Forelimb muscle (tissue), 1 donor: ENCODE measurements at regions not wholly inside any gene's neighbourhood (a gene's known extent, or its start where the extent isn't known, plus 50 kb on each side); places are given as distances from the start of the nearest gene placed in this dataset.
"Not testable (repeated sequence)": the region's sequence is repeated elsewhere in the genome, so short reads cannot be mapped to it uniquely, and the experiment has no call there.

Experiments used
- DNase-seq: peaks from one replicate; pipeline ENCODE4 v3.0.0-alpha.2; 2013; ENCODE audit warnings: low read depth

DNA sequence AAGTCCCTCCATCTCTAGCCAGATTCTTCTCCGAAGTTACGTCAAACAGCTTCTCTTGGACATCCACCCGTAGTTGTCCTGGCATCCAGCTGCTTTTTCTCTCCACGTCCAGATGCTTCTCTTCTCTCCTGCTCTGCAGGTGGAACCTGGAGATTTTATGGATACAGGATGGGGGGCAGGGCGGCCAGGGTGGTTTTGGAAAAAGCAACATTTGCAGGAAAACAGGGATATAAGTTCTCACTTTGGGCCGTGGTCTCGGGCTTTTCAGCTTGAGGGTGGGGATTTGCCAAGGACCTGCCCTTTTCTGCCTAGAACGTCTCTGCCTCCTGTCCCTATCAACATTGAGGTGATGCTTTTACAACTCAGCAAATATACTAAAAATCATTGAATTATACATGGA, 1941.6 kb upstream of the C9orf72 start:
- DNase-seq, result no peak

DNA sequence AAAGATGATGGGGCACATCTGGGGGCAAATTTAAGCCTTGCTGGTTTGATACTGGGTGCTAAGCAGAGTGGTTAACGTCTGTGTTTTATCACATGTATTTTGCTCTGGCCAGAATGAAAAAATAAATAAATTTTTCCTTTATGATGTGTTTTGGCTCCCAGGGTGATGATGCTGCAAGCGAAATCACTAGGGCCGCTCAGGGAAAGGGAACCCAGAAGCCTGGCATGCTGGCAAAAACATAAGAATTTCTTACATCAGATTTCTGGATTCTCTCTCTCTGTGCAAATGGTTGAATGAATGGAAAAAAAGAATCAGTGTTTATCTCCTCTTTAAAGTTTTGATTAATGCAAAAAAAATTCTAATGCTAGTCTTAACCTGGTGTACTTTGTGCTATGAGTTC, 1975.2 kb upstream of the C9orf72 start:
- no peak for DNase-seq

DNA sequence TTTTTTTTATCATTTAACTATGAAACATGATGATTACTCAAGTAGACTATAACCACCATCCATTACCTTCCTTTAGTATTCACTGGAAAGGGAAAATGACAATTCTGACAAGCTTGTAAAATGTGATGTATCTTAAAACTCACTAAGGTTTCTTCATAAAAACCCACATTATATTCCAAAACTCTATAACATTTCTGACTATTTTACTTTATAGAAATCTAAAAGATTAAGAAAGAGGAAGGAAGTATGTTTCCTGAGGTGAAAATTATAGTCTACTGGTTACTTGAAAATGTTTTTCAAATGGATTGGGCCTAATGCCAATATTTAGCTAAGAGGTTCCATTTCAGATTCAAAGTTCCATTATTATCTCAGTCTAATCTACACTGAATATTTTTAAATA, 1982.2 kb upstream of the C9orf72 start:
- no peak for DNase-seq

DNA sequence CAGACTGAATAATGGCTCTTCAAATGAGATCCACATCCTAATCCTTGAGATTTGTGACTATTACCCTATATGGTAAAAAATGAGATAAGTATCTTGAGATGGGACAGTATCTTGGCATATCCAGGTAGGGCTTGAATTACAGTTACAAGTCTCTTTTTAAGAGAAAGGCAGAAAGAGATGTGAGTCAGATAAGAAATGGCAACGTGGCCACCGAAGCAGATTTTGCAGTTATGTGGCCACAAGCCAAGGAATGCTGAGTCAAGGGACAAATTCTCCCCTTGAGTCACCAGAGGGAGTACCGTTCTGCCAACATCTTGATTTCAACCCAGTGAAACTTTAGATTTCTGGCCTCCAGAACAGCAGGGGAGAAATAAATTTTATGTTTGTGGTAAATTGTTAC, 1983.0 kb upstream of the C9orf72 start:
- no peak for DNase-seq

DNA sequence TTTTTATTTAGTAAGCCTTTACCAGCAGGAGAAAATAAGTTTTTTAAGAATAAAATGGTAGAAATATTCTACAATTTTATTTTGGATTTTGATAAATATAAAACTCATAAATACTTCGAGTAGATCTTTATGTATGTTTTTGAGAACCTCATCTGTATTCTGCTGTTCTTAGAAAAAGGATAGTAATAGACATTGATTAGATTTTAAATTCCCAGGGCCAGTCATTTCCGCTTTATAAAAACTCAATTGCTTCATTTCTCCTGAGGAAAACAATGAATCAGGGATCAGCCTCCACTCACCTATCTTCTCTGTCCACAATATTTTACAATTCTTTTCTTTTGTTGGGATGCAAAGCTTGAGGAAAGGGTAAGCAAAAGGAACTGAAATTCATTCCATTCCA, 1983.5 kb upstream of the C9orf72 start:
- no peak for DNase-seq

DNA sequence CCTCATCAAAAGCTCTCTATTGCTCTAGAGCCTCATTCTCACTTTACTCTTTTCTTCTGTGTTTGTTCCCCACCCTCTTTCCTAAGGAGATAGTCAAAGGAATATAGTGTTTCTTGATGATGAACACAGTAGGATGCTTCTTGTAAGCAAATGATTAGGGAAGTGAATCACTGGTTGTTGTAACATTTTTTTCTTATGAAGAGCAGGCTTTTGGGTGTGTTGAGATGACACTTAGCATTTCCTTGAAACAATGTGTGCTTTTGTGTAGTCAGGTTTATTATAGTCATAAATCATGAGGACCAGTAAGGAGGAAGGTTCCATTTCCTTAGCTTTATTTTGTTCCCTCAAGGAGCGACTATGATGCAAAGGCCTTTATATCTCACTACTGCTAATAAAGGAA, 1991.3 kb upstream of the C9orf72 start:
- no peak for DNase-seq

DNA sequence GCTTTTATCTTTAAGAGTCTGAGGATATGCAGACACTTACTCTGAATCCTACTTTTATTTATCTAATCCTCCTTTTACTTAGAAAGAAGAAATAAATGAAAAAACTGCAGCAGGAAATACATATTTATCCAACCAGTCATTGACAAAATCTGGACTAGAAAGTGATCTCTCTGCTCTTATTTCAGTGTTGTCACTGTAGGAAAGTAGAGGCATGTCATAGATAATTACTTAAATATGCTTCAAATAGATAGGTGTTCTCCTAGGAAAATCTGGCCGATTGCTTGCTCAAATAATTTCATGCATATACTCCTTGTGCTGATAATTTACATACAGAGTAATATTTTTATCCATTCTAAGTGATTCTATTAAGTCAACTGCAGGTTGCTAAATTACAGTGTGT, 2001.9 kb upstream of the C9orf72 start:
- no peak for DNase-seq

DNA sequence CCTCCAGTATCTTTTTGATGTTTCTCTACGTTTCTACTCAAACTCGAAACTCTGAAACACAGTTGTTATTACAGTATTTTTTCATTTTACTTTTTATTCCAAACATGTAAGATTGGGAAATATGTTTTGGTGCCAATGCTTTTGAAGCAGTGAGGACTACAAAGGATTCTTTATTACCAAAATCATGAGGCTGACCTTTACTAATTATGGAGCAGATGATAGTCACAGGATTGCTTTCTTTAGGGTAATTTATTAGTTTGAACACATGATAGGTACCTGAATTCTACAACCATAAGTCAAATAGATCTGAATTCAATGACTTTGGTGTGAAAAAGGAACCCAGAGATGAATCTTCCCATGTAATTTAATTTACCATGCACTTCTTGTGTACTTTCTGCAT, 2015.1 kb upstream of the C9orf72 start:
- no peak for DNase-seq

DNA sequence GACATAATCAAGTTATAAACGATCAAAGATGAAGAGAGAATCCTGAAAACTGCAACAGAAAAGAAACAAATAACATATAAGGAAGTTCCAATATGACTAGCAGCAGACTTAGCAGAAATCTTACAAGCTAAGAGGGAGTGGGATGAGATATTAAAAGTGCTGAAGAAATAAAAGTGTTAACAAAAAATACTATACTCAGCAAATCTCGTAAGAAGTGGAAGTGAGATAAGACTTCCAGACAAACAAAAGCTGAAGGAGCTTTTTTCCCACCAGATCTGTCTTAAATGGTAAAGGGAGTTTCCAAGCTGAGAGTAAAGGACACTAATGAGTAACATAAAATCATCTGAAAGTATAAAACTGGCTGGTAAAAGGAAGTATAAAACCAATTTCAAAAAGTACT, 2036.0 kb upstream of the C9orf72 start:
- DNase-seq, result no peak

DNA sequence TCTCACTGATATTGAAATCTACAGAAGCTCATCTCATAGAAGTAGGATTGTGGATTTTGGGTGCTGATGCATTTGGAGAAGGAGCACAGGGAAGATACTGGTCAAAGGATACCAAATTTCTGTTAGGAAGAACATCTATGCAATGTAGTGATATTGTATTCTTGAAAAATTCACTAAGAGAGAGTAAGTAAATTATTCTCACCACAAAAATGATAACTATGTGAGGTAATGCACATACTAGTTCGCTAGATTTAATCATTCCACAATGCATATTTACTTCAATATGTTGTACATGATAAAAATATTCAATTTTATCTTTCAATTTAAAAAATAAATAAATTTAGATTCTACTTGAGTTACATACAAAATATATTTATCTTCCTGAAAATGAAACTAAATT, 2040.5 kb upstream of the C9orf72 start:
- no peak for DNase-seq

DNA sequence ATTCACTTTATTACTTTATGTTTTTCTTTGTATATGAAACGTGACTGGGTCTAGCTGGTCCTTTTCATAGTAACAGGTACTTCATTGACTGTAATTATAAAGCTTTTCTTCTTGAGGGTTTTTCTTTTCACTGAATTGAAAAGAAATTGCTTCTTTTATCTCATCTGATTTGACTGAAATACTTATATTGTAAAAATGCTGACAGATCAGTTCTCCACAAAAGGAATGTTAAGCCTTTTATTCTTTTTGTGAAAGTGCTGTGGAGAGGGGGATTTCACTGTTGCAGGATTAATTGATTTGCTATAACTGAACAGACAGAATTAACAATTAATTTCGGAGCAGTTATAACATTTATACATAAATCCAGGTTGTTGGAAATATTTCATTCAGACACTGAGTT, 2043.6 kb upstream of the C9orf72 start:
- no peak for DNase-seq

DNA sequence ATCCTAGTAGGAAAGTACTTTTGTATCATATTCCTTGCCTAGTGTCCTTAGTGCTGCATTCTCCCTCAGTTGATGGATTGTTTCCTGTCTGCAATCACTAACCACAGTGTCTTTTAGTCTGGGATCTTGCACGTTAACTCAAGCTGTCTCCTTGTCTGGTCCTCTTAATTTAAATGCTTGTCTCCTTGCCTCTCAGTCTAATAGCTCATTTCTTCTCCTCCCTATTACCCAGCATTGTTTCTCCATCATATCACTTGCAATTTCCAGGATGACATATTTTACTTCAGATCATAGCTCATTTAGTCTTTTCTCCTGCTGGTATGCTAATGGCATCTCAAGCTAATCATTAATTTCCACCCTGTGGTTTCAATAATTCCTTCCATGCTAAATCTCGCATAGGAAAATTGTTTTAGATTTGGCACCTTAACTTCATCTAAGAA, 2052.0 kb upstream of the C9orf72 start:
- DNase-seq, result no peak

DNA sequence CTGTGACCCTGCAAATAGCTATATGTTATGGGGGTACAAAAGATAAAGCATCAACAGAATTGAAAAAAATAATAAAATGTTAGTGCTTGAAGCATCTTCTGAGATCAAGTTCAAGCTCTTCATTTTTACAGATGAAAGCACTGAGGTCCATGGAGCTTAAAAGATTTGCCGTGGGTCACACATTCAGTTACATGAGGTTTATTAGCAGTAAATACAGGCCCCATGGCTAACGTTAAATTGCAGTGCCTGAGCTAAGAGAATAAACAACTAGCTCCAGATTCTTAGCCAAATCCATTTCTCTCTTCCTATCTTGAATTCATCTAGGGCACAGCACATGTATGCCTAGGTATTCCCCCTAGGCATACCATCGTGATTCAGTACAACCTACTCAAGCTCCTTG, 2052.7 kb upstream of the C9orf72 start:
- no peak for DNase-seq

DNA sequence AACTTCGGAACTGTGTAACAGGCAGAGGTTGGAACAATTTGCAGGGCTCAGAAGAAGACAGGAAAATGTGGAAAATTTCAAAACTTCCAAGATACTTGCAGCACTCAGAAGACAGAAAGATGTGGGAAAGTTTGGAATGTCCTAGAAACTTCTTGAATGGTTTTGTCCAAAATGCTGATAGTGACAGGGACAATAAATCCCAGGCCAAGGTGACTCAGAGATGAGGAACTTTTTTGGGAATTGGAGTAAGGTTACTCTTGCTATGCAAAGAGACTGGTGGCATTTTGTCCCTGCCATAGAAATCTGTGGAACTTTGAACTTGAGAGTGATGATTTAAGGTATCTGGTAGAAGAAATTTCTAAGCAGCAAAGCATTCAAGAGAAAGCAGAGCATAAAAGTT, 2055.6 kb upstream of the C9orf72 start:
- not testable (repeated sequence) for DNase-seq

DNA sequence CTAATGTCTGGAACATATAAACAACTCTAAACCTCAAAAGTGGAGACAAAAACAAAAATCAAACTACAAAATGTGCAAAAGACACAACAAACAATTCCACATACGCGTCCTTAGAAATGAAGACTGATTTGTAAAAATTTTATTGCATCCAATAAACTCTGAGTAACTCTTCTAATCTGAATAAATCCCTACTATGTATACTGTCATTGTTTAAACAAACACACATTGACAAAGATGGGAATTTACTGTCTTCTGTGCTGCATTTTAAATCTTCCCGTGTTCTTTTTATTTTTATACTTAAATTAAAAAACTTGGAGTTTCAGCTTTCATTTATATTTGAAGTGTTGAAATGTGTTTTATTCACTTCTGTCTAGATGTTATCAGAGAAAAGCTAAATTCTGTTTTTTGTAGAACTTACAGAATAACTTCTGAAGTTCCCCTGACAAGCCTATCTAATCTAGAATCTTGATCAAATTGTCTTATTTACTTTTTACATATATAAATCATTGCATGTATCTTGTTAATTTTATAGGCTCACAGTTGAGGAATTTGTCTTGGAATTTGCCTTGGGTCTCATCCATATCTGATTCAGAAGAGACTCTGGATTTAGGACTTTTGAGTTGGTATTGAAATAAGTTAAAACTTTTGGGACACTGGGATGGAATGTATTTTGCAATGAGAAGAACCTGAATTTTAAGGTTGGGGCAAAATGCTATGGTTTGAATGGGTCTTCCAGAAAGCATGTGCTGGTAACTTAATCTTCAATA, 2064.4 kb upstream of the C9orf72 start:
- DNase-seq, result no peak

DNA sequence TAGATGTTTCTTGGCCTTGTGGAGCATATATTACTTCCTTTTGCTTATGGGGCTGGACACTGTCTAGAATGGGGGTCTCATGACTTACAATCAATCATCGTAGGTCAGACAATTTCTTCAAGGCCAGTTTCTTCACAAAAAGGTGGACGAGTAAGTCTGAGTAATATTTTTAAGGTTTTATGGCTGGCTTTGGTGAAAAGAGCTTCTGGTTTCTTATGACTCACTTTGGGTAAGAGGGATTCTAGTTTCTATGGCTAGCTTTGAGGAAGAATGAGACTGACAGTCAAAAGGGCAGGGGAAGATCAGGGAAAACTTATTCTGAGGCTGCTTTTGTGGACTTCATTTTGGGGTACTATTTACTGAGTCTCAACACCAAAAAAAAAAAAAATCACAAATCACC, 2067.2 kb upstream of the C9orf72 start:
- no peak for DNase-seq

DNA sequence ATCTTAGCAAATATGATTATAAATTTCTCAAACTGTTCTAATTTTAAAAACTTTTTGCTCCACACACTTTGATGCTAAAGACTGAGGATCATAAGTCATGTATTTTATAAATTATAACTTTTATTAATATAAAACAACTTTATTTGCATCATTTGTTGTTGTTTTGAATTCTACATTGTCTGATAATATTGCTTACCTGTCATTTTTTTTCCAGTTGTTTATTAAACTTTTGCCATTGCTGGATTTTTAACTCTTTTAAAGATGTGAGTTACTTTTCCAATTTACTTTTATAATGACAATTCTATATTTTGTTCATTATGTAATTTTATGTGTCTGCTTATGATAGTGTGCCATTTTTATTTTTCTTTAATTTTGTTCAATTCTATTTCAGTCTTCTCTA, 2071.2 kb upstream of the C9orf72 start:
- no peak for DNase-seq

DNA sequence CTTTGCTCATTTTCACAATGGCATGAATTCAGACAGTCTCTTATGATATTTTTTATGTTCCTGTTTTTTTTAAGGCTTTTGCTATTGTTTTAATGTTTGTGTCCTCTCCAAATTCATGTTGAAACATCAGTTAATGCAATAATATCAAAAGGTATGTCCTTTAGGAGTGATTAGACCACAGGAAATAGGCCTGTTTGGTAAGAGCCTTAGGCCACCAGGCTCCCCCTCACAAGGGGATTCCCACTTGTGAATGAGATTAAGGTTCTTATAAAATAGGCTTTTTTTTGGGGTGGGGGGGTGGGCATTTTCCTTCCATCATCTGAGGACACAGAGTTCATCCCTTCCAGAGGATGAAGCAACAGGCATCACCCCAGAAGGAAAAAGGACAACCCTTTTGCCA, 2074.2 kb upstream of the C9orf72 start:
- no peak for DNase-seq

DNA sequence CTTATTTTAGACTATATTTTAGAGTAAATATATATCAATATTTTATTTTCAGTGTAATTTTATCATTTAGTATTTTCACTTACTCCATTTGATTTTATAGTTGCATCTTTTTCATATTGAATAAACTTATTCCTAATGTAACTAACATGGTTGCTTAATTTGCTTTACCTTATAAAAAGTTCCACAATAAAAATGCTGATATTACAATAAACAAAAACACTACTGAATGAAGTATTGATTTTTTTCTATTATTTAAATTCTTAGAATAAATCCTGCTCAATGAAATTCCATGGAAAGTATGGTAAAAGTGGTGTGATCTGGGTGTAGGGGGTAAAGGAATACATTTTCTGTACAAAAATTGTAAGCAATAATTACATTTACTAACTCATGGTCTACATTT, 2074.9 kb upstream of the C9orf72 start:
- DNase-seq, result no peak

DNA sequence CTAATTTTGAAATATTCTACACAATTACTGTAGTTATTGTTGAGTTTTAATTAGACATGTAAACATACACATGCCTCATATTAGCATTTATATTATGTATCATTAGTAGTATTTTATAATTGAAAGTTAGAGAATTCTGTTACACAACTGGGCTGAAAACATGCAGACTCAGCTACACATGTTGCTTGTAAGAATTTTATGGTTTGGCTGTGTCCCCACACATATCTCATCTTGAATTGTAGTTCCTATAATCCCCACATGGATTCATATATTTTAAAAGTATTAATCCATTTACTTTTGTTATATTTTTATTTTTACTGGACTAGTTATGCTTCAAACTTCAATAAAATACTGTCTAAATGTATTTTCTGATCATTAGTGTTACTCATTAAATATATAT, 2075.3 kb upstream of the C9orf72 start:
- DNase-seq, result peak; percentile 6

DNA sequence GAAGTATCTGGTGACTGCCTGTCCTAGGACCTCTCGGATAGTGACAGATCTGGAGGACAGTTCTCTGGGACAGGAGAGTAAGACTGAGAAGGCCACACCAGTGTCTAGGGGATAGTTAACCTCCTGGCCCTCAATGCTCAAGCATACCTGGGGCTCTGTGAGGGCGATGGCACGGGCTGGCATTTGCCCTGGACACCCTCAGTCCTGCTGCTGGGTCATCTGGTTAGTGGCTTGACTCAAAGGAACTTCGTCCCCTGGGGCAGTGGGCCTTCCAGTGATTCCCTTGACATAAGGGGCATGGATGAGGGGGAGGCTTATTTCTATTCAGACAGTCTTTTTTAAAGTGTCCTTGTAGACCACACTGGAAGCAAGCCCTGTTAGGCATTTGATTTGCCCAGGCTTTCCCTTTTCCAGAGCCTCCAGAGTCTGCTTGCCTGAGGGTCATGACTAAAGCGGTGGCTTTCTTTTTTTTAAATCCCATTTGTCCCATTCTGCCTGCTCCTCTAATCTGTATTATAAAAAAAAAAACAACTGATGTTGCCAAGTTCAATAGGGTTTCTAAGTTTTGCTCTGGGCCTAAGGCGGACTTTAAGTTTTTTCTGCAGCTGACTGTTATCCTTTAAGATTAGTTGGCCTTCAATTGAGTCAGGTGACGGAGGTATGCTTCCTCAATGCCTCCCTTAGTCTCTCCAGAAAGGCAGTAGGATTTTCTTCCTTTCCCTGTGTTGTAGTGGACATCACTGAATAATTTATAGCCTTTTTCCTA, 2083.5 kb upstream of the C9orf72 start:
- no peak for DNase-seq

DNA sequence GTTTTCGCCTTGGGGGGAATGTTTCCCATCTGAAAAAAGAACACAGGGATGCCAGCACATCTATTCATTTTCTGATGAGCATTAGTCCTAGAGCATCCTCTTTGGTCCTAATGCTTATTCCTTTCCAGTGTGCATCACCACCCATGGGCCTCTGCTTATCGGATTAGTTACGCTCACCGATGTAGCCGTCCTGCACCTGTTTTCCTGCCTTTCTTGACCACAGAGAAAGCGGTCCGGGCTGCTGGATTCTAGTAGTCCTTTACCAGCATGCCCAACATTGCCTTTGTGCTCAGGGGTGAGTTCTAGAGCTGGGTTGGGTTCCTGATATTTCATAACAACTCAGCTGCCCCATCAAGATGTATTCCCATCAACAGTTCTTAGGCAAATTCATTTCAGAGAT, 2084.5 kb upstream of the C9orf72 start:
- DNase-seq, result no peak

DNA sequence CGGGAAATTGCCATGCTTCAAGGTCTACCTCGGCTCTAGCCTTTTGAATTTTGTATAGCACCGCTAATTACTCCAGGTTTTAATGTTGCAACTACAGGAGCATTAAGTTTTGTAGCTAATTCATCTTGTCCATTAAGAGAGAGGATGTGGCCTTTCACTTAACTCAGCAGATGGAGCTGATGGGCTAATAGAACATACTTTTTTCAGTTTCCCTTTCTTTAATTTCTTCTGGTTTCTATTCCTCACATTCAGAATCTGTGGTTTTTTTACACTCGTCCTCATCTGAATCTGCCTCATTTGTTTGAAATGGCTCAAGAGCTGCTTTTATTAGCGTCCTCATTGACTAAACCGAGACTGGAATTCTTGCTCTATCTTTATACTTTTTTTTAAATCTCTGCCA, 2085.7 kb upstream of the C9orf72 start:
- no peak for DNase-seq

DNA sequence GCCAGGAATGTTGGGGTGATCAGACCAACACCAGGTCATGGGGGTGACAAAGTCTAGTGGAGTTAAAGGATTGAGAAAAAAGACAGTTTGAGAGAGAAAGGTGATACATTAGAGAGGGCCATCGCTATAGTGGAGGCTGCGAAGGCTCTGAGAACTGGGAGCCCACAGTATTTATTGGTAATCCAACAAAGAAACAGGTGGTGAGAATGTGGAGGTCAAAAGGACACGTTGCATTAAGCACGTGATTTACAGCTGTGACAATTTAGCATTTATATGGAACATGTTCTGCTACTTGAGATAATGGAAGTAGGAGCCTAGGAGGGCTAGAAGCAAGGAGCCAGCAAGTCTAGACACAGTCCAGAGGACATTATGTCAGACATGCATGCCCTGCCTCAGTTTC, 2086.5 kb upstream of the C9orf72 start:
- no peak for DNase-seq
